ENCODE measurements at regions not wholly inside any gene's neighbourhood (a gene's known extent, or its start where the extent isn't known, plus 50 kb on each side); places are given as distances from the start of the nearest gene placed in this dataset.

DNA sequence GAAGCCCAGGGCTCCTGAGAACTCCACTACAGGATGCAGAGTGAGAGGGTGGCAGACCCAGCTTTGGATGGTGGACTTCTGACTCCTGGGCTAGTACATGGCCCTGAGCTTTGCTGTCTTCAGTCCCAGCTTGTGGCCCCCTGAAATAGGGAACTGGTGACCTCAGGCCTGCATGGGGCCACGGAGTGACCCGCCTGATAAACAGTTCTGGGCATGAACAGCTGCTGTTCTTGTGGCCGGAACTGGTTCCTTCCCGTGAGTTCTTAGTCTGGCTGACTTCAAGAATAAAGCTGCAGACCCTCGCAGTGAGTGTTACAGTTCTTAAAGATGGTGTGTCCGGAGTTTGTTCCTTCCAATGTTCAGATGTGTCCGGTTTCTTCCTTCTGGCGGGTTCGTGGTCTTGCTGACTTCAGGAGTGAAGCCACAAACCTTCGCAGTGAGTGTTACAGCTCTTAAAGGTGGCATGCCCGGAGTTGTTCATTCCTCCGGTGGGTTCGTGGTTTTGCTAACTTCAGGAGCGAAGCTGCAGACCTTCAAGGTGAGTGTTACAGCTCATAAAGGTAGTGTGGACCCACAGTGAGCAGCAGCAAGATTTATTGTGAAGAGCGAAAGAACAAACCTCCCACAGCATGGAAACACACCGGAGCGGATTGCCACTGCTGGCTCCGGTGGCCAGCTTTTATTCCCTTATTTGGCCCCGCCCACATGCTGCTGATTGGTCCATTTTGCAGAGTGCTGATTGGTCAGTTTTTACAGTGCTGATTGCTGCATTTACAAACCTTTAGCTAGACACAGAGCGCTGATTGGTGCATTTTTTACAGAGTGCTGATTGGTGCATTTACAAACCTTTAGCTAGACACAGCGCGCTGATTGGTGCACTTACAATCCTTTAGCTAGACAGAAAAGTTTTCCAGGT lies 268.0 kb downstream of the ZEB1 start:
- TF ChIP-seq ZBTB8A (IDR thresholded peaks at IDR 0.05; ENCODE audit: partially characterized antibody) (no peak), ZSCAN32 (CRISPR knock-in tag; IDR thresholded peaks at IDR 0.05) (no peak), MYC (IDR thresholded peaks at IDR 0.05; ENCODE audit: low read depth, low read length) (no peak), MYC (CRISPR knock-in tag; IDR thresholded peaks at IDR 0.05; ENCODE audit: borderline replicate concordance, low read depth) (no peak), ZNF12 (CRISPR knock-in tag; IDR thresholded peaks at IDR 0.05) (no peak), ZBTB9 (CRISPR knock-in tag; IDR thresholded peaks at IDR 0.05) (no peak), SRF (CRISPR knock-in tag; IDR thresholded peaks at IDR 0.05) (no peak), ZNF316 (IDR thresholded peaks at IDR 0.05) (peak; percentile 49), EP300 (IDR thresholded peaks at IDR 0.05; ENCODE audit: low read length) (no peak), POLR2A (conservative IDR thresholded peaks at IDR 0.05) (no peak)
- TF ChIP-seq, protein P1, sequence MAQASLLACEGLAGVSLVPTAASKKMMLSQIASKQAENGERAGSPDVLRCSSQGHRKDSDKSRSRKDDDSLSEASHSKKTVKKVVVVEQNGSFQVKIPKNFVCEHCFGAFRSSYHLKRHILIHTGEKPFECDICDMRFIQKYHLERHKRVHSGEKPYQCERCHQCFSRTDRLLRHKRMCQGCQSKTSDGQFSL (CRISPR knock-in tag; IDR thresholded peaks at IDR 0.05) = no peak
- TF ChIP-seq, protein P1 (tag; IDR thresholded peaks at IDR 0.05) = no peak
- TF ChIP-seq, protein P2, sequence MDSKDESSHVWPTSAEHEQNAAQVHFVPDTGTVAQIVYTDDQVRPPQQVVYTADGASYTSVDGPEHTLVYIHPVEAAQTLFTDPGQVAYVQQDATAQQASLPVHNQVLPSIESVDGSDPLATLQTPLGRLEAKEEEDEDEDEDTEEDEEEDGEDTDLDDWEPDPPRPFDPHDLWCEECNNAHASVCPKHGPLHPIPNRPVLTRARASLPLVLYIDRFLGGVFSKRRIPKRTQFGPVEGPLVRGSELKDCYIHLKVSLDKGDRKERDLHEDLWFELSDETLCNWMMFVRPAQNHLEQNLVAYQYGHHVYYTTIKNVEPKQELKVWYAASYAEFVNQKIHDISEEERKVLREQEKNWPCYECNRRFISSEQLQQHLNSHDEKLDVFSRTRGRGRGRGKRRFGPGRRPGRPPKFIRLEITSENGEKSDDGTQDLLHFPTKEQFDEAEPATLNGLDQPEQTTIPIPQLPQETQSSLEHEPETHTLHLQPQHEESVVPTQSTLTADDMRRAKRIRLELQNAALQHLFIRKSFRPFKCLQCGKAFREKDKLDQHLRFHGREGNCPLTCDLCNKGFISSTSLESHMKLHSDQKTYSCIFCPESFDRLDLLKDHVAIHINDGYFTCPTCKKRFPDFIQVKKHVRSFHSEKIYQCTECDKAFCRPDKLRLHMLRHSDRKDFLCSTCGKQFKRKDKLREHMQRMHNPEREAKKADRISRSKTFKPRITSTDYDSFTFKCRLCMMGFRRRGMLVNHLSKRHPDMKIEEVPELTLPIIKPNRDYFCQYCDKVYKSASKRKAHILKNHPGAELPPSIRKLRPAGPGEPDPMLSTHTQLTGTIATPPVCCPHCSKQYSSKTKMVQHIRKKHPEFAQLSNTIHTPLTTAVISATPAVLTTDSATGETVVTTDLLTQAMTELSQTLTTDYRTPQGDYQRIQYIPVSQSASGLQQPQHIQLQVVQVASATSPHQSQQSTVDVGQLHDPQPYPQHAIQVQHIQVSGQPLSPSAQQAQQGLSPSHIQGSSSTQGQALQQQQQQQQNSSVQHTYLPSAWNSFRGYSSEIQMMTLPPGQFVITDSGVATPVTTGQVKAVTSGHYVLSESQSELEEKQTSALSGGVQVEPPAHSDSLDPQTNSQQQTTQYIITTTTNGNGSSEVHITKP (IDR thresholded peaks at IDR 0.05; ENCODE audit: partially characterized antibody) = no peak
- TF ChIP-seq, protein P3, sequence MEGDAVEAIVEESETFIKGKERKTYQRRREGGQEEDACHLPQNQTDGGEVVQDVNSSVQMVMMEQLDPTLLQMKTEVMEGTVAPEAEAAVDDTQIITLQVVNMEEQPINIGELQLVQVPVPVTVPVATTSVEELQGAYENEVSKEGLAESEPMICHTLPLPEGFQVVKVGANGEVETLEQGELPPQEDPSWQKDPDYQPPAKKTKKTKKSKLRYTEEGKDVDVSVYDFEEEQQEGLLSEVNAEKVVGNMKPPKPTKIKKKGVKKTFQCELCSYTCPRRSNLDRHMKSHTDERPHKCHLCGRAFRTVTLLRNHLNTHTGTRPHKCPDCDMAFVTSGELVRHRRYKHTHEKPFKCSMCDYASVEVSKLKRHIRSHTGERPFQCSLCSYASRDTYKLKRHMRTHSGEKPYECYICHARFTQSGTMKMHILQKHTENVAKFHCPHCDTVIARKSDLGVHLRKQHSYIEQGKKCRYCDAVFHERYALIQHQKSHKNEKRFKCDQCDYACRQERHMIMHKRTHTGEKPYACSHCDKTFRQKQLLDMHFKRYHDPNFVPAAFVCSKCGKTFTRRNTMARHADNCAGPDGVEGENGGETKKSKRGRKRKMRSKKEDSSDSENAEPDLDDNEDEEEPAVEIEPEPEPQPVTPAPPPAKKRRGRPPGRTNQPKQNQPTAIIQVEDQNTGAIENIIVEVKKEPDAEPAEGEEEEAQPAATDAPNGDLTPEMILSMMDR (IDR thresholded peaks at IDR 0.05 in 2 of 3, conservative IDR thresholded peaks at IDR 0.05 in 1 of 3; ENCODE audit: insufficient read depth in 2 of 3, low read depth in 1 of 3, low read length in 3 of 3) = no peak
